OCI-LY1 (cell line): ENCODE measurements at regions not wholly inside any gene's neighbourhood (a gene's known extent, or its start where the extent isn't known, plus 50 kb on each side); places are given as distances from the start of the nearest gene placed in this dataset.

Source experiments
- H2AFZ ChIP-seq: fragments of 200-600 bp; sonication (generic), shearing (Covaris generic); 2 replicates; pipeline ENCODE4 v1.6.0; 2014; ENCODE audit warnings: antibody characterized with exemption, mild to moderate bottlenecking, low read length
- H3F3A ChIP-seq: fragments of 200-600 bp; sonication (generic), shearing (Covaris generic); 2 replicates; pipeline ENCODE4 v1.6.0; 2014; ENCODE audit warnings: mild to moderate bottlenecking, antibody characterized with exemption, low read length, moderate library complexity; ENCODE audit not compliant: insufficient read depth
- H3K27ac ChIP-seq: fragments of 200-600 bp; sonication (generic); 2 replicates; pipeline ENCODE4 v1.5.1; 2014; ENCODE audit warnings: low read length, mixed run types, mild to moderate bottlenecking, low read depth; ENCODE audit not compliant: poor library complexity, severe bottlenecking
- H3K27me3 ChIP-seq: fragments of 200-600 bp; sonication (generic); 2 replicates; pipeline ENCODE4 v1.6.0; 2014; ENCODE audit warnings: antibody characterized with exemption, mild to moderate bottlenecking, low read length, moderate library complexity; ENCODE audit not compliant: insufficient read depth
- H3K36me3 ChIP-seq: fragments of 200-600 bp; sonication (generic); 2 replicates; pipeline ENCODE4 v1.6.1; 2014; ENCODE audit warnings: mild to moderate bottlenecking, antibody characterized with exemption, low read length, moderate library complexity, mixed read lengths; ENCODE audit not compliant: insufficient read depth
- H3K4me1 ChIP-seq: fragments of 200-600 bp; sonication (generic); 2 replicates; pipeline ENCODE4 v1.5.1; 2014; ENCODE audit warnings: mild to moderate bottlenecking, low read length, moderate library complexity; ENCODE audit not compliant: insufficient read depth, severe bottlenecking
- H3K4me2 ChIP-seq: fragments of 200-600 bp; sonication (generic), shearing (Covaris generic); 2 replicates; pipeline ENCODE4 v1.6.1; 2014; ENCODE audit warnings: low read length
- H3K4me3 ChIP-seq: fragments of 200-600 bp; sonication (generic); 2 replicates; pipeline ENCODE4 v1.5.1; 2014; ENCODE audit warnings: low read length, low read depth, mild to moderate bottlenecking, mixed read lengths; ENCODE audit not compliant: poor library complexity, severe bottlenecking
- H3K79me2 ChIP-seq: fragments of 200-600 bp; shearing (Covaris generic); 2 replicates; pipeline ENCODE4 v1.6.1; 2016; ENCODE audit warnings: mixed run types, low read length, mixed read lengths; ENCODE audit not compliant: insufficient read depth
- H3K9ac ChIP-seq: fragments of 200-600 bp; sonication (generic), shearing (Covaris generic); 2 replicates; pipeline ENCODE4 v1.6.1; 2014; ENCODE audit warnings: mild to moderate bottlenecking, low read length, mixed read lengths
- H3K9me2 ChIP-seq: fragments of 200-600 bp; sonication (generic), shearing (Covaris generic); 2 replicates; pipeline ENCODE4 v1.6.1; 2014; ENCODE audit warnings: low read depth, mild to moderate bottlenecking, low read length, mixed read lengths
- H3K9me3 ChIP-seq: fragments of 200-600 bp; shearing (Covaris generic); 2 replicates; pipeline ENCODE4 v1.6.1; 2014; ENCODE audit warnings: low read length, mixed read lengths
- H4K20me1 ChIP-seq: fragments of 200-600 bp; sonication (generic), shearing (Covaris generic); 2 replicates; pipeline ENCODE4 v1.6.0; 2016; ENCODE audit warnings: mild to moderate bottlenecking, low read length; ENCODE audit not compliant: insufficient read depth
- EZH2 ChIP-seq: fragments of 200-600 bp; sonication (generic), shearing (Covaris generic); IDR thresholded peaks from 2 replicates; pipeline ENCODE4 v1.8.0; 2017; ENCODE audit warnings: borderline replicate concordance, mixed run types, mild to moderate bottlenecking, antibody characterized with exemption, low read length, moderate library complexity, mixed read lengths
- TF ChIP-seq, protein P1 (sequence below): fragments of 200-600 bp; sonication (generic), shearing (Covaris generic); IDR thresholded peaks from 2 replicates; pipeline ENCODE4 v1.5.1; 2017; ENCODE audit warnings: mild to moderate bottlenecking, antibody characterized with exemption, low read length, moderate library complexity, mixed read lengths

DNA sequence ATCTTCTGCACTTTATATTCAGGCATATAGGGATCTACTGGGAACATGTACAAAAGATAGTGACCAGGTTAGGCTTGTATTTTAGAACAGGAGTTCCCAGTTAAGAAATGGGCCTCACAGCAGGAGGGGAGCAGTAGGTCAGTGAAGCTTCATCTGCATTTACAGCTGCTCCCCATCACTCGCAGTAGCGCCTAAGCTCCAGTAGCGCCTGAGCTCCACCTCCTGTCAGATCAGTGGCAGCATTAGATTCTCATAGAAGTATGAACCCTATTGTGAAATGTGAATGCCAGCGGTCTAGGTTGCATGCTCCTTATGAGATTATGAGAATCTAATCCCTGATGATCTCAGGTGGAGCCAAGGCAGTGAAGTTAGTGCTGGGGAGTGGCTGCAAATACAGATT is 224.4 kb upstream of the CYRIA start:
- Histone ChIP-seq H3K9me2 (no peaks in the 10 kb centered on the region), H3K79me2 (no peaks in the 10 kb centered on the region), H3K4me3 (no peak overlapping the region), H3K27me3 (no peaks in the 10 kb centered on the region), H3K9me3 (no peaks in the 10 kb centered on the region), H3K9ac (no peak overlapping the region), H2AFZ (no peak overlapping the region), H4K20me1 (no peaks in the 10 kb centered on the region), H3K36me3 (no peaks in the 10 kb centered on the region), H3K4me1 (no peaks in the 10 kb centered on the region), H3F3A (no peaks in the 10 kb centered on the region), H3K27ac (no peak overlapping the region), H3K4me2 (no peak overlapping the region)
- TF ChIP-seq, protein P1, sequence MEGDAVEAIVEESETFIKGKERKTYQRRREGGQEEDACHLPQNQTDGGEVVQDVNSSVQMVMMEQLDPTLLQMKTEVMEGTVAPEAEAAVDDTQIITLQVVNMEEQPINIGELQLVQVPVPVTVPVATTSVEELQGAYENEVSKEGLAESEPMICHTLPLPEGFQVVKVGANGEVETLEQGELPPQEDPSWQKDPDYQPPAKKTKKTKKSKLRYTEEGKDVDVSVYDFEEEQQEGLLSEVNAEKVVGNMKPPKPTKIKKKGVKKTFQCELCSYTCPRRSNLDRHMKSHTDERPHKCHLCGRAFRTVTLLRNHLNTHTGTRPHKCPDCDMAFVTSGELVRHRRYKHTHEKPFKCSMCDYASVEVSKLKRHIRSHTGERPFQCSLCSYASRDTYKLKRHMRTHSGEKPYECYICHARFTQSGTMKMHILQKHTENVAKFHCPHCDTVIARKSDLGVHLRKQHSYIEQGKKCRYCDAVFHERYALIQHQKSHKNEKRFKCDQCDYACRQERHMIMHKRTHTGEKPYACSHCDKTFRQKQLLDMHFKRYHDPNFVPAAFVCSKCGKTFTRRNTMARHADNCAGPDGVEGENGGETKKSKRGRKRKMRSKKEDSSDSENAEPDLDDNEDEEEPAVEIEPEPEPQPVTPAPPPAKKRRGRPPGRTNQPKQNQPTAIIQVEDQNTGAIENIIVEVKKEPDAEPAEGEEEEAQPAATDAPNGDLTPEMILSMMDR: no peak
- no peak for TF ChIP-seq EZH2

- no peaks in the 10 kb centered on the region for H3K4me1 ChIP-seq
- H3K9me3 ChIP-seq: no peaks in the 10 kb centered on the region
- no peak overlapping the region for H2AFZ ChIP-seq
These were observed 219.4 kb upstream of the CYRIA start for GRCh38 chr2:16885027-16885426.

DNA sequence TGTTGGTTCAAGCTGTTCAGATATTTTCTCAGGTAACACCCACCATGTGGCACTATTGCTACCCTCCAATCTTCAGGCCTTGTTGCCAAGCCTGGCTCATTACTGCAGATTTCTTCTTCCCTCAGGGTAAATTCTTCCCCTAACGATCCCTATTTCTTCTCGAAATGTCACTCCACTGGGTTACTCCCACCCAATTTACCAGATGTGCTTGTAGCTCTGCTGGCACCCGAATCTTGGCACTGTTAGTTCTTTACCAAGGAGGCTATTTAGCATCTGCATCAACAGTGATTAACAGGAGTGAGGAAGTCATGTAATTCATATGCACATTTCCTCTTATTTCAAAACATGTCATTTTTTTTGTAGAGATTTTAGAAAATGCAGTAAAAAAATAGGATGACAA is 217.1 kb upstream of the CYRIA start:
- Histone ChIP-seq H3K9ac (no peak overlapping the region), H3K9me3 (no peaks in the 10 kb centered on the region), H3K4me3 (no peak overlapping the region), H3K4me1 (no peaks in the 10 kb centered on the region), H3K9me2 (no peaks in the 10 kb centered on the region), H4K20me1 (no peaks in the 10 kb centered on the region), H3K79me2 (no peaks in the 10 kb centered on the region), H3K36me3 (no peaks in the 10 kb centered on the region), H3F3A (no peaks in the 10 kb centered on the region), H3K27me3 (no peaks in the 10 kb centered on the region), H3K27ac (no peak overlapping the region), H3K4me2 (no peak overlapping the region), H2AFZ (no peak overlapping the region)
- no peak for TF ChIP-seq EZH2
- TF ChIP-seq, protein P1: no peak

More at GRCh38 chr2:16885027-16885426, 219.4 kb upstream of the CYRIA start:
- H4K20me1 ChIP-seq: no peaks in the 10 kb centered on the region
- TF ChIP-seq EZH2: no peak
- TF ChIP-seq, protein P1: no peak
- no peaks in the 10 kb centered on the region for H3K36me3 ChIP-seq
- no peaks in the 10 kb centered on the region for H3K79me2 ChIP-seq
- H3K9ac ChIP-seq: no peak overlapping the region
- H3K27ac ChIP-seq: no peak overlapping the region
- H3K27me3 ChIP-seq: no peaks in the 10 kb centered on the region
- H3F3A ChIP-seq: no peaks in the 10 kb centered on the region
- no peak overlapping the region for H3K4me3 ChIP-seq
- H3K4me2 ChIP-seq: no peak overlapping the region
- no peaks in the 10 kb centered on the region for H3K9me2 ChIP-seq
